Hematopoietic multipotent progenitor cell treated with erythropoietin and hydrocortisone succinate and interleukin-3 and kit ligand, for 6 days (in vitro differentiated cells): ENCODE measurements at regions not wholly inside any gene's neighbourhood (a gene's known extent, or its start where the extent isn't known, plus 50 kb on each side); places are given as distances from the start of the nearest gene placed in this dataset.

Source experiments
- DNase-seq: peaks from one replicate; pipeline ENCODE4 v3.0.0-alpha.2; 2015

DNA sequence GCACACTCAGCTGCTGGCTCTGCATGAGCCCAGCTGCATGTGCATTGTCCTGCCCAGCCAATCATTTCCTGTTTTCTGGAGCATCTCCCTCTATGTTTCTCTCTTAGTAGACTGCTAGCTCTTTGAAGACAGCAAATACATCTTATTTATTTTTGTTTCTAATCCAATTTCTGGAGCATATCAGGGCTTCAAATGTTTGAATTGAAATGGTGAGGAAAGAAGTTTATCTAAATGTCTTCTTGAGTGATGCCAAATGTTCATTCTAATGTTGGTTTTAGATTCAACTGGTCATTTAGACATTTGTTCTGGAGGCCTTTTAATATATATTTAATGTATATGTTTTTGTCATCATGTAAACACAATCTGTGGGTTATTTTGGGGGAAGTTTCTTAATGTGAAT, 141.9 kb downstream of the DNAJB9 start:
- DNase-seq, result no peak

DNA sequence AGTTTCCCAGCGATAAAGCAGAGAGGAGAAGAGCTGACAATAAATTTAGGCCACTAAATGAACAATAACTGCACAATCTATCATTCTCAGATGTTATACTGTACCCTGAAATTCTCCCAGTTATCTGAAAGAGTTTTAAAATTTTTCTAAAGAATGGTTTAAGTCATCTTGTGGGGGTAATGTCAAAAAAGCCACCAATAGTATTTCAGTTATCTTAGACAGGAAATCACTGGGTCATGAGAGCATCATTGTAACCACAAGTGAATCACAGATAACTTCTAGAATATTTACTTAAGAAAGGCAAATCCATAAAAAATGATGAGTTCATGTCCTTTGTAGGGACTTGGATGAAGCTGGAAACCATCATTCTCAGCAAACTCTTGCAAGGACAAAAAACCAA, 147.1 kb downstream of the DNAJB9 start:
- no peak for DNase-seq

DNA sequence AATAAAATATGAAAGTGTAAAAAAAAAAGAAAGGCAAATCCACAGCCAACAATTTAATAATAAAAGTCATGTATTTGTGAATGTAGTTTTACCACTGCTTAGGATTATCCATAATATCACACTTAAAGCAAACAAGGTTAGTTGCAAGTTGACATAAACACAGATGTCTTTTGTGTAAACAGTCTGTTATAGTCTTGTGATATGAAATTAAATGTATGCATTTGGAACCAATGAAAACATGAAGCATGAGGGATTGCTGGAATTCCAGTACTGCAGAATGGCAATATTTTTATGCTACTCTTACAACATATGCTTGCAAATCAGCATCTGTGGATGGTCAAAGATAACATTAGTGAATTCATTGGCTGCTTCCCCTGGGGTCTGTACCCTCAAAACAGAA, 148.1 kb downstream of the DNAJB9 start:
- DNase-seq, result no peak

DNA sequence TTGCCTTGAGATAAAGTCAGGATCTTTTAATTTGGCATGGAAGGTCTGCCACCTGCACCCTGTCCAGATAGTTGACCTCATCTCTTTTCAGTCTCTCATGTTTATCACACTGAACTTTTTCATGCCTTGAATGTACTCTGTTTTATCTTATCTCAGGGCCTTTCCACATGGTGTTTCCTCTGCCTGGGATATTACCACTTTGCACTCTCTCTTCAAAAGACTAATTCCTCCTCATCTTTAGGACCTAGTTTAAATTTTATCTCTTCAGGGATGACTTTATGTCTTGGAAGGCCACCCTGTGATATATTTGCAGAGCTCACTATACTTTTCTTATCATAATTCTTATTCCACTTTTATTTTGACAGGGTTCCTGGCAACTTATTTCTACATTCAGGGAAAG, 150.0 kb downstream of the DNAJB9 start:
- no peak for DNase-seq

DNA sequence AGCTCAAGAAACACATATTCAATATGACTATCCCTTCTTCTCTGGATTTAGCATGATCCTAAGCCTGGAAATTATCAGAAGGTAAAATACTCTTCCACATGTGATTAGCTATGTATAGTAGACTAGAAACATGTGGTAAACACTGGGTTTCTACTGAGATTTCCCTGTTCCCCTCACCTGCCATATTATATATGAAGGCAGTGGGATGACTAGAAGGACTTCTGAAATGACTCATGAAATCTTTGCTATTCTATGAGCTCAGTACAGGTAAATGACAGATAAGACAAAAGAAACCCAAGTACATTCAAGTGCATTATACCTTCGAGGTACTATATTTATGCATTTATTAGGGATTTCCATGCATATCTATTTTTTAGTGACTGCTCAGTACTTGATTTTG, 152.9 kb downstream of the DNAJB9 start:
- DNase-seq, result no peak

DNA sequence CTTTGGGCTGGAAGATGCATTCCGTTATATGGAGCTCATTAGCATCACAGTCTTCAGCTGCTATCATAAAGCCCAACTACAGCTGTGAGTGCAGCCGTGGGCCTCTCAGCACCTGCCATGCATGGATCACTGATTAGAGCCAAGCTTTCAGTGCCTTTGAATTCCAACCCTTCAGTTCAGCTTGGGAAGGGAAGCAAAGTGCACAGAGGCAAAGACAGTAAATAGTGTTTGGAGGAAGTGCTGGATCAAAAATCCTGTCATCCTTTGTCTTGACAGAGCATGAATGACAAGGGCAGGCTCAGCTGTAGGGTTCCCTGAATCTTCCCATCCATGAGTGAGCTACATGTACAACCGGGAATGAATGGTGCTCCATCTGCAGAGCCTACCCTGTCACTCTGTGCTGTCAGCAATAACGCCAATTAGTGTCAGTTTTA, 153.7 kb downstream of the DNAJB9 start:
- DNase-seq, result no peak

DNA sequence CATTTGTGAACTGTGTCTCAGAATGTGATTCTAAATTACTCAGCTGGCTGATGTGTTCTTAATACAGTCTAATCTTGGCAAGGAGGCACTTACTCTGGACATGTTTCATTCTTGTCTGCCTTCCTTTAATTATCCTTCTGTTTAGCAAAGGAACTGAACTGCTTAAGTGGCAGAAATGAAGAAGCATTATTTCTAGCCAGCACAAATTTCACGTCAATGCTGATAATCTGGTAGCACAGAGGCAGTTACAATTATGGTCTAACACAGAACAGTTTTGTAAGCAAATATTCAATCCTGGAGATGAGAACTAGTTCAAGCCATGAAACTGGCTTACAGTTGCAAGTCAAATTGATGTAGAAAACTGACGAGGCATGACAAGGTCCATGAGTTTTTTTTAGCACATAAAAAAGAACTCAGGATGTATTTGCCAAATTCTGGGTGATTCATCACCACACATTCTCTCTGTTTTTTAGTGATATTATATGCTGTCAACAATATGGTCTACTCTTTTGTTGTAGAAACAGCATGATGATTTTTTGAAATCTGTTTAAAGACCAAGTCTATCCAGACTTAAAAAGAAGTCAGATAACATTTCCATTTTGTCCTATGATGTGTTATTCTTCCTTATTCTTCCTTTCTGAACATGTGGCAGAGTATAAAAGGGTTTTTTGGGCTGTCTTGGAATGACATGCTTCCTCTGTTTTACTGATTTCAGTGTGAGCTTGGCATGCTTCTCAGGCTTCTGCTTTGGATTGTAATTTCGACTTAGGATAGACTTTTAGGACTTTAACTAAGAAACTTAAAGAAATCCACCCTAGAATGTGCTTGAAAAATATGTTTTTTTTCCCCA, 154.8 kb downstream of the DNAJB9 start:
- DNase-seq, result no peak

DNA sequence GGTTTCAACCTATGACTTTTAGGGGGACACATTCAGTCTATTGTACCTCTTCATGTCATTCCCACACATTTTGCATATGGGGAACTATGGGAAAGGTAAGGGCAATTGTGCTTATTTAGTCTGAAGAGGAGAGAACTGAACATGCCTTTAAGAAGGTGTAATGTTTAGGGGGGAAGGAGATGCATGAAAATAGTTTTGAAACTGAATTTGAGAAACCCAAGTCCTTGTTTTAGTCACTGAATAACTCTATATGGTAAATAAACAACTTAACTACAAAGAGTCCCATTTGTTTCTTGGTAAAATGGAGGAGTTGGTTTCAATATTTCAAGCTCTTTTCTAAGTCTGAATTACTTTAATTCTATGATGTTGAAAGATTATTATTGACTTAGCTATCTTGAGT, 166.1 kb downstream of the DNAJB9 start:
- DNase-seq, result no peak

DNA sequence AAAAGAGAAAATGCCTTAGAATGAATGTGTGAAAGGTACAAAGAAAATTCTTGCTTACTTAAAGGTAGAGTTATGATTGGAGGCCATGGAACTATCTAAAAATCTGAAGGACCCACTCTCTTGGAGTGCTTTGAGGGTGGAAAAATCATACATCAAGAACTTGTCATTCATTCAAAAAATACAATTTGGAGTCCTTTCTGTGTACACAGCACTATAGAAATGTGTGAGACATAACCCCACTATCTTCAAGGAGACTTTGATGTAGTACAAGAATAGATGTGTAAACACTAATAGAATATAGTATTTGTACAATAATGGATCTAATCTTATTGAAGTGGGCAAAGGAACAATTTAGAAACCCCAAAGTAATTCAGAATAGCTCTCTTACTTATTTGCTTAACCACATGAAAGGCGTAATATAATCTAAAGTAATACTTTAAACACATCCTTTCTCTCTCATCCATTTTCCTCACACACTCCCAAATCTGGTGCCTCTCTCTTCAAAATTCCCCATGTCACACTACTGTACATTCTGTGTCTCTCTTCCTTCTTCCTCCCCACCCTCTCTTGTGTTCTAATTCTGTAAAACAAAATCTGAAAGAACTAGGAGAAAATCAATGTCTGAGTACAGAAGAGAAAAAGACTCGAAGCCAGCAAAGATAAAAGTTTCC, 166.7 kb downstream of the DNAJB9 start:
- DNase-seq, result no peak

DNA sequence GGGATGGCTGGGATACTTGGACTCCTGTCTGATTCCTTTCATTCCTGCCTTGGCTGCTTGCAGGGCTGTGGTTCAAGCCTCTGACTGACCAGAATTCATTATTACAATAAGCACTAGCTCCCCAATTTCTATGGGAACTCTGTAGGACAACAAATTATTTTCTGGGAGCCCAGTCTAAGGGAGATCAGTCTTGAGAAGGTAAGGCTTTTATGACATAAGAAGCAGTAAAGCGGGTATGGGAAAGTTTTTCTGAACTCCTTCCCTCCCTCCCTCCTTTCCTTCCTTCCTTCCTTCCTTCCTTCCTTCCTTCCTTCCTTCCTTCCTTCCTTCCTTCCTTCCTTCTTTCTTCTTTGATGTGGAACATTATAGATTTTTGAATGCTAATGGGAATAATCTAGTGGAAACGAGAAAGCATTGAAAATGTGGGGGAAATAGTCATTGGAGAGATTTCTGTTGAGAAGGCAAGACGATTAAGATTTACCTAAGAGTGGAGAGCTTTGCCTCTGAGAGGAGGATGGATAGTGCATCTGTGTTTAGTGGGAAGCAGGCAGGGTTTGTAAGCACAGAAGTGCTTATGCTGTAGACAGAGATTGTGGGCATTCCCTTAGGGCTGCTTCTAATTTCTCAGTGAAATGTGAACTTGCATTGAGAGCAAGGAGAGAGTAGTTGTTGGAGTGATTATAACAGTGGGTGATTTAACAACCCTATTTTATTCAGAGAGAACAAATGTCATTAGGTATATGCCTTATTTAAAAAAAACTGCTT, 201.5 kb downstream of the DNAJB9 start:
- DNase-seq, result no peak

DNA sequence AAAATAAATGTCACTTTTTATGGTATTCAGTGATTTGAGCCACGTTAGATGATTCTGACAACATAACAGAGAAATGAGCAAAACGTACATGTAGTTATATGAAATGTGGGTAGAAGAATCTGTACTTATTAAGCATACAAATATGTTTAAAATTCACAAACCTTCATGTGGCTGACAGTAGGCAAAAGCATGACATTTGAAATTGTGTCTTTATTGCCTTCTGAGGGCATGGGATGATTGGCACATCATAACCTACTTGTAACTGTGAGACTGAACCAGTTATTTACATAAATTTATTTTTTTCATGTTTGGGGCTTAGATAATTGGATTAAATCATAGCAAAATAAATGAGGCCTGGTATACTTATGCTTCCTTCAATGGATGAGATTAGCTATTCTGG, 202.2 kb downstream of the DNAJB9 start:
- DNase-seq, result no peak

DNA sequence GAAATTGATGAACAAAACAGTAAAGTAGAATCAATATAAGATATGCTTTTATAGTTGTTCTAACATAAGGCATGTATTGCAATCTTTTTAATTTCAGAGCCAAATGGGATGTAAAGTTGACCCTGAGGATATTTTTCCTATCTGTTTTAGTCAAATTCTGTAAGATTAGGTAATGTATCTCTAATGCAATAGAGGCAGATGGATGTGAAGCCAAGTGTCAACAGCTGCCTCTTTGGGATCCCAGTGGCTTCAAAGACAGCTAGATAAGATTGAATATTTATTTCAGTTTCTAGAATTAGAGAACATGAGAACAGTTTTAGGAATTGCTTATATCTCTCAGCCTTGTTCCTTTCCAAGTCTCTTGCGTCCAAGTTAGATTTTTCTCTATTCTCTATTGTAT, 208.3 kb downstream of the DNAJB9 start:
- DNase-seq, result no peak

DNA sequence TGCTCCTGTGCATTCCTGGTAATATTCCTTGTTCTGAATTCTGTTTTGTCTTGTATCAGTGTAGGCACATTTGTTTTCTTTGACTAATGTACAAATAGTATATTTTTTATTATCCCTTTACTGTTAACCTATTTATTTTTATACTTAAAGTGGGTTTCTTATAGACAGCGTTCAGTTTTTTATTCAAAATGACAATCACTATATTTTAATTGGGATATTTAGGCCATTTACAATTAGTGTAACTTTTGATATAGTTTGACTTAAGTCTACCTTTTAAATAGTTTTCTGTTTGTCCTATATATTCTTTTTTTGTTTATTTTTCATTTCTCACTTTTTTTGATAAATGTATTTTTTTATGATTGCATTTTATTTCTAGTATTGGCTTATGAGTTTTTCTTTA, 219.8 kb downstream of the DNAJB9 start:
- DNase-seq, result no peak

DNA sequence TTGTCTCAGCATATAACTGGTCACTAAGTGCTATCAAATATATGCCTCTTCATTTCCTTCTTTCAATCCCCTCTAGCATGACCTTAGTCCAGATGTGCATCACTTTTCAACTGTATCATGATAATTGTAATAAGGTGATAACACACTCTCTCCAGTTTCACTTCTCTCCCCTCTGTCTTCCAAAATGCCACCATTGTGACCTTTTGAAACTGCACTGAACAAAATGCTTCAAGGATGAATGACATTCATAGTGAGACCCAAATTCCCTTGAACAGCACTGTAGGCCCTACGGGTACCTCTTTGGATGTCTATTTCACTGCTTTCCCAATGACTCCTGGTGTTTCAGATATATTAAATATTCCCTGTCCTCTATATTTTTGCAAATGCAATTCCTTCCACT, 224.8 kb downstream of the DNAJB9 start:
- DNase-seq, result no peak

DNA sequence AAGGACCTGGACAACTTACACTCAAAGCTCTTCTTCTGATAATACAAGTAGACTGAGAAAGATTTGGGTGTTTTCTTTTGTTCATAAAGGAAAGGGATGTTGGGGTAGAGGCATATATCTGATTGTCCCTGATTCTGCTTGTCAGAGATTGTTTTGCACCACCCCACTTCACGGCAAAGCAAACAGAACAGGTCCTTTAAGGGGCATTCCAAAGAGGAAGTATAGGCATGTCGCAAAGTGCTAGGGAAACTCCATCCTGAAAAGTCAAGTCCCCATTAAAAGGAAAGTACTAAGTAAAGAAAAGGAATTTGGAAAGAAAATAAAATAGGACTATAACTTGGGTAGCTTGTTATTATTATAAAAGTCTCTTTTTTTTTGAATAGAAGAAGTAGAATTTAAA, 233.0 kb downstream of the DNAJB9 start:
- DNase-seq, result no peak

DNA sequence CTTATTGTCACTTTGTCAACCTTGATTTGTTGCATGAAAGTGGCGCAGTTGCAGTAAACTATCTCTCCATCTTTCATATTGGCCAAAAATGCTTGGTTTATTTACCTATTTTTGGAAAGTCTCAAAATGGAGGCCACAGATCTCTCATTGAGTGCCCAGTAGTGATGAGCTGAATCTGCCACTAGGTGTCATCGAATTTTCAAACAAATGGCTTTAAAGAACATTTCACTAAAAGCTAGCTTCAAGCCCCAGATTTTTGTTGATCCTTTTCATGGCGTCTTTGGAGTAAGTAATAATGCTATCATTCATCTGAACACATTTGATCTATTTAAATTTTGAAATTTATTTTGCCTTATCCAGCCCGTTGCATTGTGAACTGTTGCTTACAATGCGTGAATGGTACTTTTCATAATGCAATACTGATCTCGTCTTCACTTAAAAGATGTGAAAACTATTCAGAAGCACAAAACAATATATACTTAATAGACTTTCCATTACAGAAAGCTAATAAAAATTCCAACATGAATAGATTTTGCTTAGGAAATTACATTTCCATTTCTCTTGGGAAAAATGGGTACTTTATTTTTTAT, 236.2 kb downstream of the DNAJB9 start:
- DNase-seq, result peak; percentile 29

DNA sequence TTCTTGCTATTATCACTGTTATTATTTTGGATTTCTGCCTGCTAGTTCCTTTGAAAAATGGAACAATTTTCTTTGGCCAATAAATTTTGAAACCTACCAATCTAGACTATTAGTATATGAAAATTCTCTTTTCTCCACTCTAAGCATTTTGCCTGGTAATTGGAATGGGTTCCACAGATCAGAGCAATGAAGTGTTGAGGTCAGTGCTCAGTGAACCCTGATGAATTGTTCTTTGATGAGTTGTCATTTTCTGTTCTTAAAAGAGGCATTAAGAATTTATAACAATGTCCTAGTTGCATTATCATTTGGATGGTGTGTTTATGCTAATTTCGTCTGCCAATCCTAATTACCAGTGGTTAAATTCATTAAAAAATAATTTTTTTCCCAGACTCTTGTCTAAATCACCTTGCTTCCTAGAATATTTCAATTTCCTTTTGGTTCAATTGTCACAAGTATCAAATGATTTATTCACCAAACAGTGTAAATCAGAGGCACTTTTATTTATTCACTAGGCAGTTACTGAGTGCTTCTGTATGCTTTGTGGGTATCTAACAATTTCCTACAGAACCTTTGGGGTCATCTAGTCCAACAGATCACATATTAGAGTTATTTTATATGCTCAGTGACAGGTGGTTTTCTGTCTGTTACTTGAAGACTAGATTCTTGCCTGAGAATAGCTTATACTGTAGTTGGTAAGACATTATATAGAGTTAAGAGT, 239.0 kb downstream of the DNAJB9 start:
- DNase-seq, result no peak

DNA sequence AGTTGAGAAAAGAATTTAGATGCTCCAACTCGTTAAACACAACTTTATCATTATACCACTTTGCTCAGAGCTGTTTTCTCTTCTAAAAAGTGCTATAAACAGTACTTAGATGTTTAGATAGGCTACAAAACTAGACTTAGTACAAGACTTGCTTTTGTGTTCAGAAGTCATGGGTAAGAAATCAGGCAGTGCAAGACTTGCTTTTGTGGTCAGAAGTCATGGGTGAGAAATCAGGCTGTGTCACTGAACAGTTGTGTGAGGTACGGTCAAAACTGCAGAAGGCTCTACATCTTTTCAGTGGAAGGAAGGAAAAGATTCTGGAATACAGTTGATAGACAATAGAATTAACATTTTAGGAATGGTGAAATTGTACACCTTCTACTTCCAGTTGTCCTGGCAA, 239.7 kb downstream of the DNAJB9 start:
- no peak for DNase-seq

DNA sequence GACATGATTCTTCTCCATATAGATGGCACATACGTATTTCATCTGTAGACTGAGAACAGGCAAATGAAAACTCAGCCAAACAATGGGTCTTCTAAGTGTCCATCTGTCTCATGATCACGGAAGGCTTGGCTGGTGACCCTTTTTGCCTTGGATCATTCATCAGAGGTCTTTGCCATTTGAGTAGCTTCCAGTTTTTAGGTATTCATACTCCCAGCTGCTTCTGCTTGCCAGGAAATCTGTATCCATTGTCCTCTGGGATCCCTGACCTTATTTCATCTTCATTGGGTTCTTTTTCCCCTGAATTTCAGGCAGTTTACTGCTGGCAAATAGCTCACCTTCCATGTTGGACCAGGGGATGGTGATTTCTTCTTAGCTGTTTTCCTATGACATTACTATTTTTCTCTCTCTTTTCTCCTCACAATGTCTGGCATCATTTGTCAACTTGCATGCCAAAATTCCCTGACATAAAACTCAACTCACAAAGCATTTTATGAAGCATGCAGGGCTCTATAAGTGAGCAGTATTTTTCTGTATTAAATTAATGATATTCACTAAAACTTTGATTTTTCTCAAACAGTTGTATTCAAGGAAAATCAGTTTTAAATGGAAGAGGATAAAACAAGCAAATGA, 241.2 kb downstream of the DNAJB9 start:
- DNase-seq, result no peak

DNA sequence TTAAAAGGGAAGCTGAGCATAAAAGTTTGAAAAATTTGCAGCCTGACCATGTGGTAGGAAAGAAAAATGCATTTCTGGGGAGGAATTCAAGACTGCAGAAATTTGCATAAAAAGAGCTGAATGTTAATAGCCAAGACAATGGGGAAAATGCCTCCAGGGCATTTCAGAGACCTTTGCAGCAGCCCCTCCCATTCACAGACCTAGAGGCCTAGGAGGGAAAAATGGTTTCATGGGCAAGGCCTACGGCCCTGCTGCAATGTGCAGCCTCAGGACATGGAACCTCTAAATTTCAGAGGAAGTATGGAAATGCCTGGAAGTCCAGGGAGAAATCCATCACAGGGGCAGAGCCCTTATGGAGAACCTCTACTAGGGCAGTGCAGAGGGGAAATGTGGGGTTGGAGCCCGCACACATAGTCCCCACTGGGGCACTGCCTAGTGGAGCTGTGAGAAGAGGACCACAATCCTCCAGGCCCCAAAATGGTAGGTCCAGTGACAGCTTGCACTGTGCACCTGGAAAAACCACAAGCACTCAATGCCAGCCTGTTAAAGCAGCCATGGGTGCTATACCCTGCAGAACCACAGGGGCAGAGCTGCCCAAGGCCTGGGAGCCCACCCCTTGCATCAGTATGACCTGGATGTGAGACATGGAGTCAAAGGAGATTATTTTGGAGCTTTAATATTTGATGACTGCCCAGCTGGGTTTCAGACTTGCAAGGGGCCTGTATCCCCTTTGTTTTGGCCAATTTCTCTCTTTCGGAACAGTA, 243.8 kb downstream of the DNAJB9 start:
- DNase-seq, result no peak

DNA sequence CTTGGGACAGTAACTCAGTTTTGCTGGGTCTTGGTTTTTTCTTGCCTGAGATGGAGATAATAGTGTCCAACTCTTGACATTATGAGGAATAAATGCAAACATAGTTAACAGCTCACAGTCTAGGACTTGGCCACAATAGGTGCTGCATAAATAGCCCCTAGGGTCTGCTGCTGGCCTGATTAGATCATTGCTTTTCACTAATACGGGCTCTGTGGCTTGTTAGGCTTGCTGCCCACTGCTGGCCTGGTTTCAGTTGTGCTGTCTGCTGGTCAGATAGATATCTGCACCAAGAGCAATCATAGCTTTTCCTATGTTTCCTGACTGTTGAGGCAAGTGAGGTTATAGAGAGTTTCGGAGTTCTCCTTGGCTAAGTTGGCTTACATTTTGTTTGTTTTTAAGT, 246.1 kb downstream of the DNAJB9 start:
- no peak for DNase-seq

DNA sequence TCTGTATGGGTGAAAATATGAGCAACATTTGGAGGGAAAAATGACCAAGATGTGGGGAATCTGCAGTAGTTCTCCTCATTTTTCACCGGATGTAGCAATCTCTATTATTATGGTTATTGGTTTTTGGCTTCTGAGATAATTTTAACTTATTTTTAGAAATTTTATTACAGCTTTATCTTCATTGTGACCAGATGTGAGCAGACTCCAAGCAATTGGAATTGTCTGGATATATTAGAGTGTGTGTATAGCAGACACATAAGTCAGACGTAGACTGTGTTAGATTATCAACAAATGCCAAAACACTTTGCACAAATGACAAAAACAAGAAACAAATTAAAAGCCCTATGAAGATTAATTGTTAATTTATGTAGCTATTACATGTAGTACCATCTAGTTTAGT, 249.1 kb downstream of the DNAJB9 start:
- no peak for DNase-seq
